Lung microvascular endothelial cell (primary cell): ENCODE measurements at regions not wholly inside any gene's neighbourhood (a gene's known extent, or its start where the extent isn't known, plus 50 kb on each side); places are given as distances from the start of the nearest gene placed in this dataset.
"Not testable (repeated sequence)": the region's sequence is repeated elsewhere in the genome, so short reads cannot be mapped to it uniquely, and the experiment has no call there.

Experiments
- DNase-seq, 2 donors: peaks; one replicate each; pipeline versions ENCODE4 v3.0.0 to v3.0.0-alpha.2; 2010; ENCODE audit warnings: low read depth in 2 of 2

DNA sequence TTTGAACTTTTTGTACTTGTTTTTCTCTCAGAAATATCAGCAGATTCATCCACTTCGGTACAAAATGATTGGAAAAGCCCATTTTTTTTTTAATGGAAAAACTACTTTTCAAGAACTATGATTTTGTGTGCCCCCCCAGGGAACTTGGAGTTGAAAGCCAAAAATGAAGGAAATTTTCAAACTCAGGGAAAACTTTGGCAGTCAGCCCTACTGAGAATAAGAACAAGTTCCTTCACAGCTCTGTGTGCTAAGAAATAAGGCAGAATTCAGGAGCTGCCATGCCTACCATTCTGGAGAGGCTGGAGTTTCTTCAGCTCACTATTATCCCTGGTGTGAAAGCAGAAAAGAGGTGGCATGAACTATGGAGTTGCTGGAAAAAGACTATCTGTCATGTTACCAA lies 226.0 kb upstream of the SLC35G4 start:
- DNase-seq, result no peak

GRCh38 chr18:11380968-11381367 lies 228.4 kb upstream of the SLC35G4 start:
- no peak for DNase-seq

DNA sequence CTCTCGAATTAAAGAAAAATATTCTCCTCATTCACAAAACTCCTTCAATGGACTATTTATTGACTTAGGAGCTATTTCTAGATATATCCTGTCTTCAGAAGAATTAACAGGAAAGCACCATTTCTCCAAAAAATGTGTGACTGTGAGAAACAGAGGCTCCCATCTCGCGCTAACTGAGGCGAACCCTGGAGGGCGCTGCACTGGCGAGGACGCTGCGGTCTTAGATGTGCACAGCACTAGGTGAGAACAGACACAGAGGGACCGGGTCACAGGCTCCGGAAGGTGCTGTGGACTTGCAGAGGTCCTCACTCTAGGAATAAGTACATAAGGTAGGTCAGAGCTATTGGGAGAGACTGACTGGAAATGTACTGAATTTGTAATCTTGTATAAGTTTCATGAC lies 229.7 kb upstream of the SLC35G4 start:
- DNase-seq, result no peak

DNA sequence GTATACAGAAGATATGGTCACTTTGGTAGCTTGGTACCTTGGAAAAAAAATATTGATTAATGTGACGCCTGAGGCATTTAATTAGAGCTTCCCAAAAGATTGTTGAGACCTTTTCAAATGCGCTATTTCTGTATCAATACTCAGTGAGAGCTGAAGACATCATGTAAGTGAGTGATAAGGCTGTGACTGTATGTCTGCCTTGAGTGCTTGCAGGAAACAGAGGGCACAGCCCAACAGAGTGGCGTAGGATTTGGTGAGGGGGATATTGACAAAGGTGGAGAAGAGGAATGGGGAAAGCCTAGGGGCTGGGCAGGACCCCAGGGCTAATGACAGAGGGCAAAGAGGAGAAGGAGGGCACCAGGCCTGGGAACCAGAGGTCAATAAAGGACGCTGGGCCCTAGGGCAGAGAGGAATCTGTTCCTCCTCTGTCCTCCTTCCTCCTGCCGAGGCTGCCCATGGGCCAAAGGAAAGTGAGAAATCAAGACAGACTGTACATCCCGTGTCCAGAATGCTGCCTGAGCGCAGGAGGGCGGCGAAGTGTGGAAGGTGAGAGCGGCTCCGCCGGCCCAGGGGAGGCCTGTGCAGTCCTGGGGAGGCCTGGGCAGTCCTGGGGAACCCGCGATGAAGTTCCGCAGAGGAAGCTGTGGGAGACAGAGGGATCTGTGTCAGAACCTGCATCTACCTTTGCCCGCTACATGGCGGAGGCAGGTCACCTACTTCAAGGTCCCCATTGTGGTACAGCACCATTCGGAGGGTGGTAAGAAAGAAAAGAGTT lies 228.6 kb upstream of the PIEZO2 start:
- no peak for DNase-seq

DNA sequence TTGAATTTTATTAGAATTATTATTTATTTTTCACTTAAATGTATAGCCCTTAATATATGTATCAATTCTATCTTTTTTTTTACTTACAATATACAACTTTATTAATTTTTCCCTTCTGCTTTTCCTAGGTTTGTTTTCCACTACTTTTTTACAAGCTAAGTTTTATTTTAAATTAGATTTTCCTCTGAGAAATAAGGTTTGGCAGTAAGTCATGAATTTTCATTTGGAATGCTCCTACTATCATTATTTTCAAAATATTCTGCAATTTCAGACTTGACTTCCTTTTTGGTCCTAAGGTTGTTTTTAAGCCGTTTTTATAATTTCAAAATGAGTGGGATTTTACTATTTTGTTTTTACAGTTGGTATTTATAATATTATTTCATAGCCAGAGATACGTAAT lies 222.8 kb upstream of the PIEZO2 start:
- no peak for DNase-seq

DNA sequence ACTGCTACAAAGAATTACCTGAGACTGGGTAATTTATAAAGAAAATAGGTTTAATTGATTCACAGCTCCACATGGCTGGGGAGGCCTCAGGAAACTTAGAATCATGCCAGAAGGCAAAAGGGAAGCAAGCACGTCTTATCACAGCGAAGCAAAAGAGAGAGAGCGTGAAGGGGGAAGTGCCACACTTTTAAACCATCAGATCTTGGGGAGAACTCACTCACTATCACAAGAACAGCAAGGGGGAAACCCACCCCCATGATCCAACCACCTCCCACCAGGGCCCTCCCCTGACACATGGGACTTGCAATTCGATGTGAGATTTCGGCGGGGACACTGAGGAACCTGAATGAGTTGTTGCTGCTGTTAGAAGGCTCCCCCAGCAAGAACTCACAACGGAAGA lies 220.2 kb upstream of the PIEZO2 start:
- no peak for DNase-seq

DNA sequence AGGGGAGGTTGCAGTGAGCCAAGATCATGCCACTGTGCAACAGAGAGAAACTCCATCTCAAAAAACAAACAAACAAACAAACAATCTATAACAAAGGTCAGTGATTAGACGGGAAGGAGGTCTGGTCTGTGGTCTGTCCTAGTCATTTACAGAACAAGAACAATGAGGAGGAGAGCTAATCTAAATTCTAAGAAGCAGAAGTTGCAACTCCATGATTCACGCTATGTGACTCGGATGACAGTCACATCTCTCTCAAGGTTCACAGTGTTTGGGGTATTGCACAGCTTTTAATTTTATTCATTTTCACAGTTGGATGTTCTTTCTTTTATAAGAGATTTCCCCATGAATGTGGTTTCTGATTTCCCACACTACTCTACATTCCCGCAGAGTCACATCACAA lies 218.7 kb upstream of the PIEZO2 start:
- DNase-seq, result no peak

GRCh38 chr18:11367351-11367750 lies 218.0 kb upstream of the PIEZO2 start:
- DNase-seq, result no peak

DNA sequence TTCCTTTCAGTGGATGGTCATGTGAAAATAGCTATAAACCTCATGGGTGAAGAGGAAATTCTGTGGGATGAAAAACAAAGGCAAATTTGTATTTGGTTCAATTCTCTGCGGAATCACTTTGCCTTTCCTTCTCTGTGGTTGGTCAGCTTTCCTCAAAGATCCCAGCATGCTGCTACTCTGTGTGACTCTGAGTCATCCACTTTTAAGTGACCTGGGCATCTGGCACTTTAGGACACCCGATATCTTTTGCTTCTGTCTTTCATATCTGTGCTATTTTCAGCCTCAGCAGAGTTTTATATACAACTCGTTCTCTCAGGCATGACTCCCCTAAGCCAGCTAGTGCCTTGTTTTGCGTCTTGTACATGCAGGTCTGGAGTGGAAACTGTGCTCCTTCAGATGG lies 217.0 kb upstream of the PIEZO2 start:
- no peak for DNase-seq

DNA sequence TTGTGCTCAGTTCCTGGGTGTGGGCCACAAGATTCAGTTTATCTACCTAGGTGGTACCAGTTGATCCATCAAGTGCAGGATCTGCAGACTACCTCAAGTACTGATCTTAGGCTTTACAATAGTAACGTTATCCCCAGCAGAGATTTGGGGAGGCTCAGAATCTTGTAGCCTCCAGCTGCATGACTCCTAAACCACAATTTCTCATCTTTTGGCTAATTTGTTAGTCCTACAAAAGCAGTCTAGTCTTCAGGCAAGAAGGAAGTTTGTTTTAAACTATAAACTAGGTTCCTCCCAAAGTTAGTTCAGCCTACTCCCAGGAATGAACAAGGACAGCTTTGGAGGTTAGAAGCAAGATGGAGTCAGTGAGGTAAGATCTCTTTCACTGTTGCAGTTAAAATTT lies 213.5 kb upstream of the PIEZO2 start:
- DNase-seq, result no peak

DNA sequence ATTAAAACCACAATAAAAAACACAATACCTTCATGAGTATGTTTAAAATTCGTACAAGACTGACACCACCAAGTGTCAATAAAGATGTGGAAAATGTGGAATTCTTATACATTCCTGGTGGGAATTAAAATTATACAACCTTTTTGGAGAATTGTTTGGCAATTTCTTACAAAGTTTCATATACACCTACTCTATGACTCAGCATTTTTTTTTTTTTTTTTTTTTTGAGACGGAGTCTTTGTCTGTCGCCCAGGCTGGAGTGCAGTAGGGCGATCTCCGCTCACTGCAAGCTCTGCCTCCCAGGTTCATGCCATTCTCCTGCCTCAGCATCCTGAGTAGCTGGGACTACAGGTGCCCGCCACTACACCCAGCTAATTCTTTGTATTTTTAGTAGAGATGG lies 212.5 kb upstream of the PIEZO2 start:
- not testable (repeated sequence) for DNase-seq

GRCh38 chr18:11357678-11358077 lies 208.3 kb upstream of the PIEZO2 start:
- no peak for DNase-seq

- DNase-seq, result not testable (repeated sequence)
These were observed 195.2 kb upstream of the PIEZO2 start for GRCh38 chr18:11344576-11344975.

DNA sequence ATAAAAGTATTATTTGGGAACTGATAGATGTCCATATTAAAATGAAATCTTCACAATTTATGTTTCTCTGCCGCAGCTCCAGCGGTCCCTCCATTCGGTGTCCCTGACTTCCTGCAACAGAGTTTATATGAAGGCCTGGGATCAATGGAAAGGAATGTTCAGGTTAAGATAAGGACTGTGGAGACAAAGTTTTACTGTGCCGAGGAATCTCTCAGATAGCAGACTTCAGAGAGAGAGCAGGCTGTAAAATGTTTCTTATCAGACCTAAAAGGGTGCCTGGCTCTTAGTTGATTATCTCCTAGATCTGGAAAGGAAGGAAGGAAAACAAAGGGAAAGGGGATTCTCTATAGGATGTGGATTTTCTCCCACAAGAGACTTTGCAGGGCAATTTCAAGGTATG lies 193.7 kb upstream of the PIEZO2 start:
- DNase-seq, result no peak

DNA sequence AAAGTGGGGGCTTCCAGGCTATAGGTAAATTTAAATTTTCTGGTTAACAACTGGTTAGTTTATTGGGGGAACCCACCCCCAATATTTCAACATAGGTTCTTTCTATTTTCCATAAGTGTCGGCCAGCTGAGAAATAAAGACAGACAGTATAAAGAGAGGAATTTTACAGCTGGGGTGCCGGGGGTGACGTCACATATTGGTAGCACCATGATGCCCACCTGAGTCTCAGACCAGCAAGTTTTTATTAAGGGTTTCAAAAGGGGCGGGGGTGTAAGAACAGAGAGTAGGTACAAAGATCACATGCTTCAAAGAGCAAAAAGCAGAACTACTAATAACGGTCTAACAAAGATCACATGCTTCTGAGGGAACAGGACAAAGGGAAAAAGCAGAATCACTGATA lies 192.7 kb upstream of the PIEZO2 start:
- DNase-seq, result not testable (repeated sequence)

GRCh38 chr18:11339188-11339775 lies 189.9 kb upstream of the PIEZO2 start:
- no peak for DNase-seq

DNA sequence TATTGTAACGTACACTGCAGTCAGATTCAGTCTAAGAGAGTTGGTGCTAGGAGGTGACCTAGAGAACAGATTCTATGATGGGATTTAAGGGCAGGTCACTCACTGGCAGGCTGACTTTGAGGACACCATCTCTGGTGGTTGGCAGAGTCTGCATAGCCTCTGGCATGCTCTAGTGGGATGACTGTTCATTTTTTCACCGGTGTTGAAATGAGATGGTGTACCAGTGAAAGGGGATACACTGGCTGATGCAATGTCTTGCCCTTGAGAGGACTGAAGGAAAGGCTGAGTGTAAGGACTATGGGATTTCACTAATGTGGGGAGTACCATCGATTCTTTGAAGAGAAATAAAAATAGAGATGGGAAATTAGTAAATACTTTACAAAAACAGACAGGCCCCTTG lies 186.9 kb upstream of the PIEZO2 start:
- DNase-seq, result no peak

DNA sequence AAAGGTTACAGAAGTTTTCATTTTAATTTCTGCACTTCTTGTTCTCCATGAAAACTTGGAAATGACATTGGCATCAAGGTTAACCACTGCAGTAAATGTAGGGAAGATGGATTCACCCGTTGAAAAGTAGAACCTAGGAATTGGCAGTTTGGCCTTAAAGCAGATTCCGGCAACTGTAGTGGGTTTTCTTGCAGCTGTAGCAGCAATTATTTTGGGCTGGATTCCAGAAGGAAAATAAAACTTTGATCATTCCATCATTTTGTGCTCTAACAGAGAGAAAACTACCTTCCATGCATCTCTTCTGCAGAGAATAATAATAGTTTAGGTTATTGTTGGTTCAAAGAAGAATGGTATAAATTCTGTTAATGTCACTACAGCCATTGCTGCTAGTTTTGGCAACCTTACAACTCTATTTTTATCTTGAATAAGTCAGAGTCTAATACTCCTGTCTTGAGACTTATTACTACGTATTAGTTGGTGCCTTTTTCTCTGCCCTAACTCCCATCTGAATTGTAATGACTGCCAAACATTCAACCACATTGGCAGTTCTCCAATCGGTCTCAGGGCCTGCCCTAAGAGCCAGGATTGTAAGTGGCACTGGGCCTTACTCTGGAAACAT lies 178.1 kb upstream of the PIEZO2 start:
- no peak for DNase-seq

DNA sequence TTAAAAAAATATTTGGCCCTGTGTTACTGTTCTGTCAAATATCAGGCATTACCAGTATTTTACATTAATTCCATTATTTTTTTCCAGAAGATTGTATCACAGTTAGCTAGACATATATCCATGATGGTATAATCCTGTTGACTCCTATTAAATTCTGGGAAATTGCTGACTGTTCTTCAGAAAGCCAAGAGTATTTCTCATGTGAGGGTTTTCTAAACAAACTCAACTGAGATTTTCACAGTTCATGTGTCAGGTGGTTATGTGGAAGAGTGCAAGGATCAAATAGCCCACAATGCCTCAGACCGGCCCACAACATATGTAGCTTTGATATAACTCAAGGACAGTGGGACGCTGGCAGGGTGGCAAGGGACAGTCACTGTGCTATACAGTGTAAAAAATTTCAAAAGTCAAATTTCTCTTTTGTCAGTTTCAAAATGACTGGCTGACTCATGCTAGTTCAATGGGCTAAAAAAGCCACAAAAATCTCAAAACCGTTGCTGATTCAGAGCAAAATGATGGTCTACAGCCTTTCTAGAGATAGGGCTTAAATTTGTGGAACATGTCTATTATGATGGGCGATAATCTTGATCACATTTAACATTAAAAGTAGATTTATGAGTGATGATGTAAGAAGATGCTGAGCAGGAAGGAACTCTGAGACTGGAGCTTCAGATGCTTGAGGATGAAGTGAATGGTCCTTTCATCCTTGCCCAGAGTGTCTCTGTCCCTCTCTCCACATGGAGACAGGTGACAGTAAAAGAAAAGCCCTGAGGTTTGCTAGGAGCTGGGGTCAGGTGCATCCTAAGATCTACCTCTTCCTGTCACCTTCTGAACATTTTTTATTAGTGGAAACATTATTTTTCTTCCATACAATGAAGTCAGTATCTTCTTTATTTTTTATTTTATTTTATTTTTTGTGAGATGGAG lies 175.8 kb upstream of the PIEZO2 start:
- no peak for DNase-seq

DNA sequence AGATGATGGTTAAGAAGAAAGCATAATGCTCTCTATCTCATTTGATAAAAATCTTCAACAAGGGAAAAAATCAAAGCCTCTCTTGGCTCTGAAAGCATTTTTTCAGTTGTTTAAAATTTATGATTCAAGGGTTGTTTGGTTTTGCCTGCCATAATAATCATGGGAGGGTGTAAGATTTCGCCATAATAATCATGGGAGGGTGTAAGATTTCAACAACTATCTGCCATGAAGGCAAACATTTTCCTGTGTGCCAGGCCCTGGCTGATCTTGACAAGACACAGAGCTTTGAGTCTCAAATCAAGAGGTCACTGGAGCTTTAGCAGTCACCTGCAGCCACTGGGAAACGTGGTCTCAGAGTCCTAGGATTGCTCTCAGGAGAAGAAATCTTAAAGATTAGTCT lies 175.1 kb upstream of the PIEZO2 start:
- no peak for DNase-seq

GRCh38 chr18:11323359-11323819 lies 174.0 kb upstream of the PIEZO2 start:
- DNase-seq, result no peak

GRCh38 chr18:11322716-11323115 lies 173.3 kb upstream of the PIEZO2 start:
- DNase-seq, result no peak
